GM19238 (cell line): ENCODE measurements at regions not wholly inside any gene's neighbourhood (a gene's known extent, or its start where the extent isn't known, plus 50 kb on each side); places are given as distances from the start of the nearest gene placed in this dataset.

ENCODE experiments used
- DNase-seq: peaks from one replicate; pipeline ENCODE4 v3.0.0; 2011; ENCODE audit warnings: low spot score; ENCODE audit not compliant: insufficient read length

GRCh38 chr18:38312532-38312931 is 746.9 kb upstream of the CELF4 start:
- no peak for DNase-seq

- DNase-seq = no peak
Observed at GRCh38 chr18:38310936-38311335, 745.3 kb upstream of the CELF4 start.

GRCh38 chr18:38307914-38308313 is 742.3 kb upstream of the CELF4 start:
- DNase-seq = no peak

- no peak for DNase-seq
Observed at GRCh38 chr18:38305961-38306360, 740.4 kb upstream of the CELF4 start.

GRCh38 chr18:38301621-38302020 is 736.0 kb upstream of the CELF4 start:
- DNase-seq = no peak

- no peak for DNase-seq
Observed at GRCh38 chr18:38297910-38298309, 732.3 kb upstream of the CELF4 start.

- no peak for DNase-seq
Observed at GRCh38 chr18:38290229-38290628, 724.6 kb upstream of the CELF4 start.

- DNase-seq = no peak
Observed at GRCh38 chr18:38284972-38285371, 719.4 kb upstream of the CELF4 start.

GRCh38 chr18:38263066-38263465 is 697.5 kb upstream of the CELF4 start:
- no peak for DNase-seq

- DNase-seq = no peak
Observed at GRCh38 chr18:38262661-38263060, 697.1 kb upstream of the CELF4 start.

- no peak for DNase-seq
Observed at GRCh38 chr18:38257661-38258060, 692.1 kb upstream of the CELF4 start.

GRCh38 chr18:38256366-38256765 is 690.8 kb upstream of the CELF4 start:
- no peak for DNase-seq

- DNase-seq = no peak
Observed at GRCh38 chr18:38250971-38251370, 685.4 kb upstream of the CELF4 start.

GRCh38 chr18:38244480-38244879 is 678.9 kb upstream of the CELF4 start:
- no peak for DNase-seq

GRCh38 chr18:38243291-38243690 is 677.7 kb upstream of the CELF4 start:
- DNase-seq = no peak

GRCh38 chr18:38241736-38242135 is 676.1 kb upstream of the CELF4 start:
- no peak for DNase-seq

GRCh38 chr18:38241216-38241615 is 675.6 kb upstream of the CELF4 start:
- DNase-seq = no peak

- DNase-seq = no peak
Observed at GRCh38 chr18:38239606-38240005, 674.0 kb upstream of the CELF4 start.

- DNase-seq = no peak
Observed at GRCh38 chr18:38237796-38238195, 672.2 kb upstream of the CELF4 start.

GRCh38 chr18:38221476-38222100 is 656.0 kb upstream of the CELF4 start:
- DNase-seq = no peak

- no peak for DNase-seq
Observed at GRCh38 chr18:38198956-38199355, 633.4 kb upstream of the CELF4 start.

- no peak for DNase-seq
Observed at GRCh38 chr18:38198526-38198925, 632.9 kb upstream of the CELF4 start.

- DNase-seq = no peak
Observed at GRCh38 chr18:38186491-38186890, 620.9 kb upstream of the CELF4 start.

- no peak for DNase-seq
Observed at GRCh38 chr18:38174594-38174993, 609.0 kb upstream of the CELF4 start.
